Natural killer cell (primary cell): ENCODE measurements at regions not wholly inside any gene's neighbourhood (a gene's known extent, or its start where the extent isn't known, plus 50 kb on each side); places are given as distances from the start of the nearest gene placed in this dataset.
"Not testable (repeated sequence)": the region's sequence is repeated elsewhere in the genome, so short reads cannot be mapped to it uniquely, and the experiment has no call there.

ENCODE experiments used
- ATAC-seq, 3 donors: fragments of 150-1000 bp in 2 of 3; fragments of 200-7000 bp in 1 of 3; cut with Tn5 transposase; 1 replicate in 1 of 3; 2 replicates in 2 of 3; pipeline ENCODE4 v1.10.0; 2021; ENCODE audit warnings: mild to moderate bottlenecking in 2 of 3, moderate library complexity in 2 of 3
- DNase-seq, 2 donors: peaks; one replicate each; pipeline versions ENCODE4 v3.0.0 to v3.0.0-alpha.2; 2013 to 2021; ENCODE audit warnings: mixed read lengths in 1 of 2
- H3K27ac ChIP-seq: one replicate; pipeline ENCODE4 v1.5.1; 2013; ENCODE audit warnings: mild to moderate bottlenecking, low read length
- H3K27me3 ChIP-seq: one replicate; pipeline ENCODE4 v1.6.1; 2013; ENCODE audit warnings: low read length; ENCODE audit not compliant: control insufficient read depth, insufficient read depth
- H3K36me3 ChIP-seq: one replicate; pipeline ENCODE4 v1.6.1; 2013; ENCODE audit warnings: low read length; ENCODE audit not compliant: control insufficient read depth, insufficient read depth
- H3K4me1 ChIP-seq: one replicate; pipeline ENCODE4 v1.6.1; 2013; ENCODE audit warnings: low read length; ENCODE audit not compliant: control insufficient read depth, insufficient read depth
- H3K4me3 ChIP-seq: one replicate; pipeline ENCODE4 v1.5.1; 2013; ENCODE audit warnings: low read length
- H3K9me3 ChIP-seq: one replicate; pipeline ENCODE4 v1.6.1; 2013; ENCODE audit warnings: low read length; ENCODE audit not compliant: control insufficient read depth, insufficient read depth
- H3K27ac Mint-ChIP-seq, 2 donors: one replicate each; pipeline ENCODE4 v1.8.0; 2022; ENCODE audit warnings: mild to moderate bottlenecking in 2 of 2, mixed read lengths in 2 of 2, moderate library complexity in 1 of 2
- H3K27me3 Mint-ChIP-seq, 2 donors: one replicate each; pipeline ENCODE4 v1.8.0; 2022; ENCODE audit warnings: low read depth in 2 of 2, mixed read lengths in 2 of 2
- H3K36me3 Mint-ChIP-seq: one replicate; pipeline ENCODE4 v1.8.0; 2022; ENCODE audit warnings: mixed read lengths
- H3K4me1 Mint-ChIP-seq, 2 donors: one replicate each; pipeline ENCODE4 v1.8.0; 2022; ENCODE audit warnings: mixed read lengths in 2 of 2
- H3K4me3 Mint-ChIP-seq: one replicate; pipeline ENCODE4 v1.8.0; 2022; ENCODE audit warnings: mild to moderate bottlenecking, moderate library complexity, mixed read lengths
- H3K9me3 Mint-ChIP-seq, 2 donors: one replicate each; pipeline ENCODE4 v1.8.0; 2022; ENCODE audit warnings: mixed read lengths in 2 of 2
- CTCF ChIP-seq: fragments of 200-600 bp; IDR thresholded peaks from one replicate; pipeline ENCODE4 v1.8.0; 2022; ENCODE audit warnings: antibody characterized with exemption
- WGBS: methylation state at CpG from one replicate; pipeline ENCODE4 v1.1.7; 2013; ENCODE audit warnings: missing lambda C conversion rate; ENCODE audit not compliant: insufficient coverage; 5-methylcytosine and 5-hydroxymethylcytosine counted together
- intact Hi-C: fragments of 100-400 bp; cut with micrococcal nuclease; formaldehyde crosslinking; loops from one replicate; pipeline ENCODE4 v1.14.2; 2022

- no peak for TF ChIP-seq CTCF
Measured at GRCh38 chr19:29044037-29044436, 168.9 kb downstream of the UQCRFS1 start.

GRCh38 chr19:29042450-29042849, 170.5 kb downstream of the UQCRFS1 start:
- H3K9me3 Mint-ChIP-seq = no peaks in the 10 kb centered on the region
- 87% methylated on average over 2 of the region's 2 CpGs for WGBS
- Histone ChIP-seq H3K4me1 (no peaks in the 10 kb centered on the region), H3K36me3 (no peaks in the 10 kb centered on the region), H3K27ac (no peak overlapping the region), H3K9me3 (no peaks in the 10 kb centered on the region), H3K27me3 (no peaks in the 10 kb centered on the region), H3K4me3 (no peak overlapping the region)
- DNase-seq (no peak), ATAC-seq (no peak)
- no peak for TF ChIP-seq CTCF
- no peak overlapping the region for H3K27ac Mint-ChIP-seq
- H3K4me3 Mint-ChIP-seq = no peak overlapping the region
- peaks cover 4 to 9% of the 10 kb centered on the region in 2 donors for H3K27me3 Mint-ChIP-seq
- H3K4me1 Mint-ChIP-seq = no peaks in the 10 kb centered on the region
- intact Hi-C loops = no loop called here
- no peaks in the 10 kb centered on the region for H3K36me3 Mint-ChIP-seq

More at GRCh38 chr19:29044037-29044436, 168.9 kb downstream of the UQCRFS1 start:
- H3K9me3 ChIP-seq = no peaks in the 10 kb centered on the region
- H3K27me3 Mint-ChIP-seq = peaks cover 4 to 9% of the 10 kb centered on the region in 2 donors
- 73% methylated on average over 5 of the region's 5 CpGs for WGBS
- no peaks in the 10 kb centered on the region for H3K4me1 ChIP-seq
- H3K4me1 Mint-ChIP-seq = no peaks in the 10 kb centered on the region
- H3K4me3 ChIP-seq = no peak overlapping the region
- no peaks in the 10 kb centered on the region for H3K36me3 ChIP-seq
- H3K36me3 Mint-ChIP-seq = no peaks in the 10 kb centered on the region
- no peak overlapping the region for H3K27ac Mint-ChIP-seq
- intact Hi-C loops = no loop called here
- ATAC-seq (no peak), DNase-seq (no peak)
- H3K27me3 ChIP-seq = no peaks in the 10 kb centered on the region
- H3K9me3 Mint-ChIP-seq = no peaks in the 10 kb centered on the region
- H3K4me3 Mint-ChIP-seq = no peak overlapping the region
- no peak overlapping the region for H3K27ac ChIP-seq

GRCh38 chr19:29040951-29041350, 172.0 kb downstream of the UQCRFS1 start:
- no peaks in the 10 kb centered on the region for H3K4me1 ChIP-seq
- no peak for TF ChIP-seq CTCF
- no peak overlapping the region for H3K27ac Mint-ChIP-seq
- WGBS = 50% methylated on average over 6 of the region's 6 CpGs
- DNase-seq = no peak
- no peak for ATAC-seq
- no peaks in the 10 kb centered on the region for H3K9me3 ChIP-seq
- H3K4me1 Mint-ChIP-seq = no peaks in the 10 kb centered on the region
- intact Hi-C loops = no loop called here
- no peaks in the 10 kb centered on the region for H3K27me3 ChIP-seq
- no peak overlapping the region for H3K27ac ChIP-seq
- no peaks in the 10 kb centered on the region for H3K9me3 Mint-ChIP-seq
- H3K4me3 Mint-ChIP-seq = no peak overlapping the region
- H3K4me3 ChIP-seq = no peak overlapping the region
- no peaks in the 10 kb centered on the region for H3K36me3 ChIP-seq
- H3K27me3 Mint-ChIP-seq = peaks cover 4 to 9% of the 10 kb centered on the region in 2 donors
- H3K36me3 Mint-ChIP-seq = no peaks in the 10 kb centered on the region

GRCh38 chr19:29040292-29040691, 172.7 kb downstream of the UQCRFS1 start:
- no peak for TF ChIP-seq CTCF
- H3K27me3 Mint-ChIP-seq = peaks cover 7 to 9% of the 10 kb centered on the region in 2 donors
- no peak overlapping the region for H3K27ac ChIP-seq
- 83% methylated on average over 7 of the region's 7 CpGs for WGBS
- H3K27ac Mint-ChIP-seq = no peak overlapping the region
- H3K4me1 ChIP-seq = no peaks in the 10 kb centered on the region
- no peak overlapping the region for H3K4me3 ChIP-seq
- H3K36me3 ChIP-seq = no peaks in the 10 kb centered on the region
- ATAC-seq (no peak), DNase-seq (no peak)
- intact Hi-C loops = no loop called here
- H3K9me3 ChIP-seq = no peaks in the 10 kb centered on the region
- H3K27me3 ChIP-seq = no peaks in the 10 kb centered on the region
- H3K36me3 Mint-ChIP-seq = no peaks in the 10 kb centered on the region
- H3K4me3 Mint-ChIP-seq = no peak overlapping the region
- no peaks in the 10 kb centered on the region for H3K9me3 Mint-ChIP-seq
- no peaks in the 10 kb centered on the region for H3K4me1 Mint-ChIP-seq

- 93% methylated on average over 3 of the region's 3 CpGs for WGBS
- H3K36me3 ChIP-seq, H3K27ac Mint-ChIP-seq, H3K27me3 Mint-ChIP-seq, H3K27me3 ChIP-seq, ATAC-seq, DNase-seq, H3K4me1 ChIP-seq, H3K9me3 ChIP-seq, H3K4me3 ChIP-seq, intact Hi-C loops, H3K4me1 Mint-ChIP-seq, H3K9me3 Mint-ChIP-seq, H3K36me3 Mint-ChIP-seq, H3K4me3 Mint-ChIP-seq, H3K27ac ChIP-seq: not testable (repeated sequence)
Measured at GRCh38 chr19:29039036-29039435, 173.9 kb downstream of the UQCRFS1 start.
